Stimulated activated CD4-positive, alpha-beta T cell treated with anti-CD3 and anti-CD28 coated beads, Interleukin-12 subunit alpha, Interleukin-12 subunit beta, amount 100 ng/mL, for 48 hours (primary cell): ENCODE measurements at regions not wholly inside any gene's neighbourhood (a gene's known extent, or its start where the extent isn't known, plus 50 kb on each side); places are given as distances from the start of the nearest gene placed in this dataset.

Source experiments
- DNase-seq, 3 donors: peaks; one replicate each; pipeline ENCODE4 v3.0.0-alpha.2; 2020; ENCODE audit warnings: low read depth in 2 of 3, low spot score in 1 of 3

DNA sequence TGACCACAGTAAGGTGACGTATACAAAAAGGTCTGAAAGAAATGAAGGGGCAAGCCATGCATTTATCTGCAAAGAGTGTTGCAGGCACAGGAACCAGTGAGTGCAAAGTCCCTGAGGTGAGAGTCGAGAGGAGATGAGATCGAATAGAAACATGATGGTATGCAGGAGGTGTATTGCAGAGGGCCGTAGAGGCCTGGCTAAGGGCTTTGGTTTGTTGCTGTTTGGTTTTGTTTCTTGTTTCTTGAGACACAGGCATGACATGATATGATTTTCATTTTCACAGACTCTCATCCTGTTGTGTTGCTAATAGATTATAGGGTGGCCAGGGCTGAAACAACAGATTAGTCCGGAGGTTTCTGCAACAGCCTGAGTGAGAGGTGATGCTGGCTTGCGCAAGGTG lies 80.4 kb downstream of the HSPH1 start:
- DNase-seq = no peak

DNA sequence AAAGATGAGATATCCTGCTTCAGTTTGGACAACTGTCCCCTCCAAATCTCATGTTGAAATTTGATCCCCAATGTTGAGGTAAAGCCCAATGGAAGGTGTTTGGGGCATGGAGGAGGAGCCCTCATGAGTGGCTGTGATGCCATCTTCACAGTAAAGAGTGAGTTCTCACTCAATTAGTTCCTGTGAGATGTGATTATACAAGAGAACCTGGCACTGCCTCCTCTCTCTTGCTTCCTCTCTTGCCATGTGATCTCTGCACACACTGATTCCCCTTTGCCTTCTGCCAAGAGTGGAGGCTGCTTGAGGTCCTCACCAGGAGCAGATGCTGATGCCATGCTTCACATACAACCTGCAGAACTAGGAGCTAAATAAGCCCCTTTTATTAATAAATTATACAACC lies 86.9 kb downstream of the HSPH1 start:
- DNase-seq = no peak

- DNase-seq = peak; percentile 18 to 58 (median 46)
These were observed 87.6 kb downstream of the HSPH1 start for GRCh38 chr13:31073859-31074718.

GRCh38 chr13:31072041-31072440 lies 89.7 kb downstream of the HSPH1 start:
- no peak for DNase-seq

DNA sequence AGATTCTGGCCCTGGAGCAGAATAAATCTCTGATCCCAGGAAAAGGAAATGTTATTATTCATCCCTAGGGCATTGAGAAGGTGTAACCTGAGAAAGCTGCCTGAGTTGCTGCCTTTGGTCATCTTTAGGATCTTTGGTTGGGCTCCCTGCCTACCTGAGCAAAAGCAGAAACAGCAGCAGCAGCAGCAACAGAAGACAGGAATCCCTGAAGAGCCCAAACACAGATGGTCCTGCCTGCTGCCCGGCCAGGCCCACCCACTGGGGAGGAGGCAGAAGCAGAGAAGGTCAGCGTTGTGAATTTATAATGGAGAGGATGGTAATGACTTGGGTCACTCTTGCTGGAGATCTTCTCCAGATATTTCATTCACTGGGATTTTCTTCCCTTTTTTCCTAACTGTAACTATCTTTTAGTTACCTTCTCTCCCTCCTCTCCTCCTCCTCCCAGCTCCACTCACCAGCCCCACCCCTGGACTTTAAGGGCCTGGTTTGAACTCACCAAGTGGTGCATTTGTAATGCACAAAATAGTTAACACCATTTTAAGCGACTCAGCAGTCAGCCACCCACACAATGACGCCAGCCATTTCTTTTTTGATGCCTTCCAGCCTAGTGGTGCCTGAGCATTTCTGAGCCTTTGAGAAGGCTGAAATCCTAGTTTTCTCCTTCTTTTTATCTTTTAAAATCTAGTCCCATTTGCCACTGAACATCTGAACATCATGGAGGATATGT lies 91.7 kb downstream of the HSPH1 start:
- no peak for DNase-seq

DNA sequence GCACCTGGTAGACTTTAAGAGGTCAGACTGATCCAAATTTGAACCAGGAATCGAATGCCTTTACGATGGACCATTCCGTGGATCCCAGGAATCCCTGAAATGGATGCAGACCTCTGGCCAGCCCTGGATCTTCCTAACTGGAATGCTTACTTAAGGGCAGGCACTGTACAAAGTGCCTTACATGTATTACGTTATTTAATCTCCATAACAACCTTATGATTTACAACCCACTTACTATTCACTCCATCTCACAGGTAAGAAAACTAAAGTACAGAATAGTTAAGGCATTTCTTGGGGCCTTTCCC lies 93.6 kb downstream of the HSPH1 start:
- no peak for DNase-seq

- DNase-seq = no peak
These were observed 94.1 kb downstream of the HSPH1 start for GRCh38 chr13:31067416-31068118.

DNA sequence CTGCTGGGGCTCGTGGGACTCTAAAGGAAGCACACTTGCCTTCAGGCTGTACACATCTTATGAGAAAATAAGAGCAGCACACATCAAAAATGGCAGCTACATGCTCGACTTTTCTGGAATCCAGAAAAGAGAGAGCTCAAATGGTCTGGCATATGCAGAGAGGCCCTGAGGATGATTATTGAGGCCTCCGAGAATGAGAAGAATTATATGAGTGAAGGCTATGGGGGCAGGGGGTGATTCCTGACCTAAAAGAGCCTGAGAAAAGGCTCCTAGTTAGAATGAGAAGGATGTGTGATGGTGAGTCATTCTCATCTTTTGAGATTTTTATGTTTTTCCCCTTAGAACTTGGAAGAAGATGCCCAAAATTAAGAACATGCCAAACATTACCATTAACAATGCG lies 97.1 kb downstream of the HSPH1 start:
- no peak for DNase-seq

DNA sequence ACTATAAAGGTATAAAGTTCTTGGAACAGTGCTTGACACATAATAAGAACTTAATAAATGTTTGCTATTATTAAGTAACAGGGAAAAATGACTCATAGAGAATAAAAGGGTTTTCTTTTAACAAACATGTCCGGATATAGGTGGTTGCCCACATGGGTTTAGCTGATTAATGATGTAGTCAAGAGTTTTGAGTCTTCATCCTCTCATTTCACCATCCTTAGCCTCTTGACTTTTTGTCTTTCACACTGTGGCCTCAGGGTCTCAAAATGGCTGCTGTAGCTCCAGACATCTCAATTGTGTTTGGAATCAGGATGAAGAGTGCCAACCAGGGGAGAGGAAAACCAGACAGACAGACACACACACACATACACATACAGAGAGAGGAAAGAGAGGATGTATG lies 97.9 kb downstream of the HSPH1 start:
- DNase-seq = no peak

DNA sequence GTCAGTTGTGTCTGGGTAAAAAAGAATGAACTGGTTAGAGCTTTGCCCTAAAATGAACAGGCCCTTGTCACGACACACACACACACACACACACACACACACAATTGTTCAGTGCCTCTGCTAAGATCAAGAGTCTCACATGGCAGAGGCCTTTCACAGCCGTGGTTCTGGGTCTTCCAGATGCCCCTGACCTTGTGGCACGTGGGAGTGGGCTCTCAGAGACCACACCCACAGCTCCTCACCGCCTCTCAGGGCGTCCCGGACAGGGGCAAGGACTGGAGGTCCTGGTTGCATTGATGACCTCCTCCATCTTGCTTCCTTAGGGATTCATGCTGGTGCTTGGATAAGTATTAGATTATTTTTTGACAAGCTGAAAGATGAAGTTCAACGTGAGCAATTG lies 101.0 kb downstream of the HSPH1 start:
- no peak for DNase-seq

DNA sequence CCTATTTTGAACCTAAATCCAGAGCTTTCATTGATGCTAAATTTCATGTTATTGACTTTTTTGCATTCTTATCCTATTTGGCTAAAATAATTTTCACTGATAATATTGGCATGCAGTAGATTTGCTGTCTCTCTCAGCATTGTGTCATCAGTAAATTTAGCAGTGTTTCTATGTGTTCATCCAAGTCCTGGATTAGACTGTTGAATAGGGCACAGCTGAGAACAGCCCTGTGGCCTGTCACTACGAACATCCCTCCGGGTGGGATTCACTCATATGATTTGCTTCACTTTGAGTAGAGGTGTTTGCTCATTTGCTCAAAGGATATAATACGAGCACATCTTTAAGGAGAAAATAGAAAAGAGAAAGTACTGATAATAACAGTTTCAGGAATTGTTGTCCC lies 101.5 kb downstream of the HSPH1 start:
- no peak for DNase-seq

GRCh38 chr13:31057403-31058033 lies 104.2 kb downstream of the HSPH1 start:
- DNase-seq = no peak

DNA sequence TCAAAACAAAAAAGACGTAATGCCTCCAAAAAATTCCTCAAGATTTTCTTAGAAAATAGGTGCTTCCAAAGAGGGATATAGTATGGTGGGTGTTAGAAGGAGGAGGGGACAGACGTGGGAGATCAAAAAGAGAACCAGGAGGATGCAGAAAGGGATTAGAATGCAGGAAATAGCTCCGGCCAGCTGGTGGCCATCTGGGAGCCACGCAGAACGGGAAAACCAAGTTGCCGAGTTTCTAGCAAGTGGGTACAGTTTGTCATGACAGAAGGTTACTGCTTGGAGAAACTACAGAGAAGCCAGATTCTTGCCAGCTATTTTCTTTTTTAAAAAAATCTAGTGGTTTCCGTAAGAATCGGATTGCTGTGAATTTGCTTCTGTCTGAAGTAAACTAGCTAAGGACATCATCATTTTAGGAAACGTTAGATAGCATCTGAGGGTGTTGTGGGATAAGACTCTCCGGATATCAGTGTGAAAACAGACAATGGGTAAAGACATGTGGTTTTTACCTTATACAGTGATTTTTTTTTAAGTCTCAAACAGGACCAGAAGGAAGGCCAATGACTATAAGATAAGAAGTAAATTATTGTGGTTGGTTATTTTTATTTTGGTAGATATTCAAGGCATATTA lies 104.9 kb downstream of the HSPH1 start:
- DNase-seq = no peak

DNA sequence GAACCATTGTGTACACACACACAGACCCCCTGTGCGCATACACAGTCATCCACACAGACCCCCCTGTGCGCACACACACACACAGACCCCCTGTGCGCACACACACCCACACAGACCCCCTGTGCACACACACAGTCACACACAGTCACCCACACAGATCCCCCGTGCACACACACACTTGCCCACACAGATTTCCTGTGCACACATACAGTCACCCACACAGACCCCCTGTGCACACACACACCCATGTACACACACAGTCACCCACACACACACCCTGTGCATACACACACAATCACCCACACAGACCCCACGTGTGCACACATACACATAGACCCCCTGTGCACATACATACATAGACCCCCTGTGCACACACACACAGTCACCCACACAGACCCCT lies 106.1 kb downstream of the HSPH1 start:
- no peak for DNase-seq

GRCh38 chr13:31054632-31055031 lies 107.1 kb downstream of the HSPH1 start:
- no peak for DNase-seq

DNA sequence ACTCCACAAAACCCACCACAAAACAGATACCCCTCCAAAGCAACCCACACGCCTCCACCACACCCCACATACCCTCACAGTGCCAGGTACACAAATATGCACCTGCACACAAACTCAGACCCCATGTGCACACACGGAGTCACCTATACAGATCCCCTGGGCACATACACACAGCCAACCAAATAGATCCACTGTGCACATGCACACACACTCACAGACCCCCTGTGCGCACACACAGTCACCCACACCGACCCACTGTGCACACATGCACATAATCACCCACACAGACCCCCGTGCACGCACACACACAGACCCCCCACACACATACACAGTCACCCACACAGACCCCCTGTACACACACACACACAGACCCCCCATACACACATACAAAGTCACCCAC lies 107.8 kb downstream of the HSPH1 start:
- DNase-seq = no peak

GRCh38 chr13:31053091-31053490 lies 108.6 kb downstream of the HSPH1 start:
- DNase-seq = no peak

DNA sequence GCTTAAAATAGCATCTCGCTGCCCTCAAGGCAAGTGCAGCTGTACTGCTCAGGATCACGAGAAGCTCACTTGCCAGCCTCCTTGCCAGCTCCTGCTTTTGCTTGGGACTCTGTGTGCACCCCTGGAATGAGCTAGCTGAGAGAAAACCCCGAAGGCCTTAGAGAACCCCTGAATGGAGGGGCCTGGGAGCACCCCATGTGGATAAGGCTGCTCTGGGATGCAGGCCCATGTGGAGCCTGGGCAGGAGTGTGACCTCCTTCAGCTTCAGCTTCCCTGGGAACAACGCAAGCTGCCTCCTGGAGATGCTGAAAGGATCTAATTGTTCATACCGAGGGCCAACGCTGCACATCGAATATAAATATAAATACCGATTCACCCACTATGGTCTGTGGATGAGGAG lies 109.2 kb downstream of the HSPH1 start:
- DNase-seq = no peak

DNA sequence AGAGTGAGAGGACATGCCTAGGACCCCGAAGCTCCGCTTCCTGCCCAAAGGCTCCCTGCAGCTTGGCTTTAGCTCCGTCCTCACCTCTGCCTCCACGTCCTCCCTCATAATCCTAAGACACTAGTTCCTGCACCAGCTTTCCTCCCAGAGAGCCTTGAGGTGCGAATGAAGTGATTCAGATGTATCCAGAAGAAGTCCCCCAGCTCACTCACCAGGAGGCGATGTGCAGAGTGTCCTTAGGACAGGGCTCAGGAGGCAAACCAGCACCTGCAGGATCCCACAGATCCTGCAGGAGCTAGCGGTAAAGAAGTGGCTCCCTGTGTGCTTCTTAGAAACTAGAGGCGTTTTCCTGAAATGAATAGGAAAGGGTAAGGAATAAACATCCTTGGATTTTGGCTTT lies 109.7 kb downstream of the HSPH1 start:
- DNase-seq = no peak

DNA sequence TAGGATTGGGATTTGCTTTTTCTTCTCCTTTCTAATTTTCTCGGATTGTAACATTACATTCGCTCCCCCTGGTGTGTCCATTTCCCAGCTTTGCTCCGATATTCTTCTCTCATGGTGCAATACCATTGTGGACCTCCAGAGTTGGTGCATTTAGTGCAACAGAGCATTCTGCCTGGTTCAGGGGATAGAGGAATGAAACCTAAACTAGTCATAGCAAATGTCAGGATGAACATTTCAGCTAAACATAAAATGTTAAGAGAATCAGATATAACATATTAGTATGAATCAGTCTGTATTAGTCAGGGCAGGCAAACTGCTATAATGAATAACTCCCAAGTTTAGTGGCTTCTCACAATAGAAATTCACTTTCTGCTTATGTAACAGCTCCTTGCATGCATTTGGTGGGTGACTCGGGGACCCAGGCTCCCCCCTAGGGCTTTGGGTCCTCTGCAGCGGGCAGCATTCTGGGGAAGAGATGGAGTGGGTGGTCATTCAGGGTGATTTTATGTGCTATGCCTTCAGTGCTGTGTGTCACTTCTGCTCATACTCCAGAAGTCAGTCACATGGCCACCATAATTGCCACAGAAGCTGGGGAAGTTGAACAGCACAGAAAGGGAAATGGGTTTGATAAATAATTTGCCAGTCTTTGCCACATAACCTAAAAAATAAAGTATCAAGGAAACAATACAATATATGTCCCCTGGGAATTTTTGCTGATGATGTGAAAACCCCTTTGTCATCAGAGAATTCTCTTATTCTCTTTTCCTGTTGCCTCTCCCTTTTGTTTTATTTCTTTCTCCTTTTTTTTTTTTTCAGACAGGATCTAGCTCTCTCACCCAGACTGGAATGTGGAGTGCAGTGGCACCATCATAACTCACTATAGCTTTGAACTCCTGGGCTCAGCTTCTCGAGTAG lies 111.0 kb downstream of the HSPH1 start:
- no peak for DNase-seq
